RWPE1 (cell line): ENCODE measurements at regions not wholly inside any gene's neighbourhood (a gene's known extent, or its start where the extent isn't known, plus 50 kb on each side); places are given as distances from the start of the nearest gene placed in this dataset.

Experiments
- CTCF ChIA-PET: fragments of 350-600 bp; sonication (Branson Sonifier 250); formaldehyde crosslinking; extraction: SDS; loops from one replicate; lab custom pipeline; 2021; lab: Yijun Ruan, JAX
- POLR2A ChIA-PET: fragments of 400-600 bp; formaldehyde crosslinking; extraction: SDS; loops from one replicate; lab custom pipeline; 2020; ENCODE audit warnings: antibody characterized with exemption; ENCODE audit not compliant: low non-redundant PET; lab: Yijun Ruan, JAX
- DNase-seq: peaks from one replicate; pipeline ENCODE4 v3.0.0; 2012; ENCODE audit warnings: low spot score
- H3K27ac ChIP-seq: fragments of 450-650 bp; 2 replicates; pipeline ENCODE4 v1.5.1; 2017
- CTCF ChIP-seq: fragments of 450-650 bp; conservative IDR thresholded peaks from 2 replicates; pipeline ENCODE4 v1.5.1; 2017; ENCODE audit warnings: low read depth, mild to moderate bottlenecking

- ChIA-PET POLR2A (no interaction called here), CTCF (no interaction called here)
- H3K27ac ChIP-seq = no peak overlapping the region
- no peak for TF ChIP-seq CTCF
- no peak for DNase-seq
These were observed 310.7 kb downstream of the AEBP2 start for GRCh38 chr12:19749906-19750574.

DNA sequence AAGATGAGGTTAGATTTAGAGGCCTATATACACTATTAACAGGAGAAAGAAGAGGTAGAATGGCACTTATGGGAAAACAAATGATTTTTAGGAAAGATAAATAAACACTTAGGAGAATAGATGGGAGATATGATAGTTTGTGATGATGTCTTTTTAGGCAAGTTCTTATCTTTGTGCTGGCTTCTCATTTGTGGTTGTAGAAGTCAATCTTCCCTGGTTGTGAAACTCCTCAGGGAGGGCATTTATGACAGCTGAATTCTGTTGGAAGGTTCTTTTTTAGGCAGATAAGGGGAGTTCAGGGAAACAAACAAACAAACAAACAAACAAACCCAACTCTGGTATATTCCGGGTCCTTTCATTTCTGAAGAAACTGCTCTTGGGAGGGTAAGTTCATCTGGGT, 311.8 kb downstream of the AEBP2 start:
- POLR2A ChIA-PET = no interaction called here
- no peak for DNase-seq
- CTCF ChIA-PET = no interaction called here

GRCh38 chr12:19752712-19753111, 313.4 kb downstream of the AEBP2 start:
- TF ChIP-seq CTCF = no peak
- POLR2A ChIA-PET = no interaction called here
- no peak overlapping the region for H3K27ac ChIP-seq
- no peak for DNase-seq
- CTCF ChIA-PET = no interaction called here

More for the DNA sequence above, 311.8 kb downstream of the AEBP2 start:
- no peak overlapping the region for H3K27ac ChIP-seq
- no peak for TF ChIP-seq CTCF

DNA sequence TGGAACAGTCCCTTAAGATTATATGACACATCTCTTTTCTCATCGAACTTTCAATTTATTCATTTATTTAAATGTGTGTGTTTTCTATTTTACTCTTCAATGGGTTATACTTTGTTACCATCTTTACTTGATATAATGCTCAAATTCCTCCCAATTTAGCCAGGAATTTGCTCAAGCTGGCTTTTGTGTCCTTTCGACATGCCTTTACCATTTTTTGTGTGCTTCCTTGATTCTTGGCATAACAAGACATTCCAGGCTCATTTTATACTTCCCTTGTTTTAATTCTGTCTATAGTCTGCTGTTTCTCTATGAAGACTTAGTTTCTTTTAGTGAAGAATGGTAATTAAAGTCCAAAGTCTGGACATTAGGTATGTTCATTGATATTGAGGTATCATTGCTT, 315.8 kb downstream of the AEBP2 start:
- H3K27ac ChIP-seq = no peak overlapping the region
- ChIA-PET POLR2A (no interaction called here), CTCF (no interaction called here)
- no peak for DNase-seq
- TF ChIP-seq CTCF = no peak

DNA sequence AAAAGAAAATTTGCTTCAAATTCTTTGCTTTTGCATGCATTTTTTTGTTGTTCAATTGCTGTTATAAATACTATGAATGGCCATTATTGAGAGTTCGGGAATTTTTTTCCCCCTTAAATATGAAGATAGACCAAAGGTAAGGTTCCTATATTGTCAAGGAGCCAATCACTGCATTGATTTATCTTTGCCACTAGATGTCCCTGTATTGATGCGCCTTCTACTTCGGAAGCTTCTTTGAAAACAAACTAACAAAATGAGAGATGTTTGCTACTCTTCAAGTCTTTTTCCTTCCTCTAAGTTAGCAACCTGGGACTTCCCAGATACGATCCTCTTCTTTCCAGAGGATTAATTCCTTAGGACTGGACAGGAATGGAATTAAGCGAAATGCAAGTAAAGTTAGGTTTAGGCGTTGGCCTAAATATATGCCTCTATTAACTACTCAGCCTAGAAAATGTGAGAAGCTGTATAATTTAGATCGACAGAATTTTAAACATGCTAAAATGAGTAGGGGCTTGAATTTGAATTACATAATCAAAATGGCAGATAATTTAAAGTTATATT, 318.1 kb downstream of the AEBP2 start:
- no peak for DNase-seq
- ChIA-PET POLR2A (no interaction called here), CTCF (interaction anchor here (0.5 to 2.1 kb wide), 8 partner anchors 9 to 682 kb away, joined by 3 to 11 read pairs (median 4); no protein-coding TSS in a partner anchor)
- no peak overlapping the region for H3K27ac ChIP-seq
- TF ChIP-seq CTCF = peak; percentile 30

- POLR2A ChIA-PET = no interaction called here
- H3K27ac ChIP-seq = no peak overlapping the region
- DNase-seq = peak; percentile 10
- no peak for TF ChIP-seq CTCF
- CTCF ChIA-PET = no interaction called here
These were observed 319.9 kb downstream of the AEBP2 start for GRCh38 chr12:19759227-19759626.
